Activated T-helper 9 cell treated with anti-CD3 and anti-CD28 coated beads, Interleukin-2, amount 50 U/mL, for 16 hours (primary cell): ENCODE measurements at regions not wholly inside any gene's neighbourhood (a gene's known extent, or its start where the extent isn't known, plus 50 kb on each side); places are given as distances from the start of the nearest gene placed in this dataset.
"Not testable (repeated sequence)": the region's sequence is repeated elsewhere in the genome, so short reads cannot be mapped to it uniquely, and the experiment has no call there.

Experiments used
- DNase-seq: peaks from one replicate; pipeline ENCODE4 v3.0.0-alpha.2; 2020; ENCODE audit warnings: low read depth

DNA sequence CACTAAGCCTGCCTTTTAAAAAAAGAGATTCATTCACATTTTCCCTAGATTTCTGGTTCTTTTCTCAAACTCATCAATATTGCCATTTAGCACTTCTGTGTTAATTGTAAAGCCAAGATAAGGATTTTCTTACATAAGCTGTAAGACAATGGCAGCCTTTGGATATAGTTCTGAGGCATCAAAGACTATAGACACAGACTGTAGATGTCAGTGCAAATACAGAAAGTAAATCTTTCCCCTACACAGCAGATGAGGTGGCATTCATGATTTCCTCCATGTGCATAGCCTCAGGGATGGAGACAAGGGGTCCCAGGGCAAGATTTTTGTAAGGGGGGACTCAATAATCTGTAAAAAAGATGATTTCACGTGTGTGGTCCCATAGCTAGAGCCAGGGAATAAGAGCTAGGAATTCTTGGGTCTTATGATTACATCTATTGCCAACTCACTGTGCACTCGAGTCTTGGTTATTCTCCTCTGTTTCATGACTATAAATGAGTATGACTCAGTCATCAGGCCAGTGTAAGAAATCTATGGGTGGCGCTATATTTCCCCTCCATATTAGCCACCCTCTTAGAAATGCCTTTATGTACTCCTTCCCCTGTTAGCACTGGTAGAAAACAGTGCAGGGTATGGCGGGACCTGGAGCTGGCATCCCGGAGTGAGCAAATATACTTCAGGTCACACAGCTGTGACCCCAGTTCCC, 207.5 kb downstream of the EXOC5 start:
- no peak for DNase-seq

DNA sequence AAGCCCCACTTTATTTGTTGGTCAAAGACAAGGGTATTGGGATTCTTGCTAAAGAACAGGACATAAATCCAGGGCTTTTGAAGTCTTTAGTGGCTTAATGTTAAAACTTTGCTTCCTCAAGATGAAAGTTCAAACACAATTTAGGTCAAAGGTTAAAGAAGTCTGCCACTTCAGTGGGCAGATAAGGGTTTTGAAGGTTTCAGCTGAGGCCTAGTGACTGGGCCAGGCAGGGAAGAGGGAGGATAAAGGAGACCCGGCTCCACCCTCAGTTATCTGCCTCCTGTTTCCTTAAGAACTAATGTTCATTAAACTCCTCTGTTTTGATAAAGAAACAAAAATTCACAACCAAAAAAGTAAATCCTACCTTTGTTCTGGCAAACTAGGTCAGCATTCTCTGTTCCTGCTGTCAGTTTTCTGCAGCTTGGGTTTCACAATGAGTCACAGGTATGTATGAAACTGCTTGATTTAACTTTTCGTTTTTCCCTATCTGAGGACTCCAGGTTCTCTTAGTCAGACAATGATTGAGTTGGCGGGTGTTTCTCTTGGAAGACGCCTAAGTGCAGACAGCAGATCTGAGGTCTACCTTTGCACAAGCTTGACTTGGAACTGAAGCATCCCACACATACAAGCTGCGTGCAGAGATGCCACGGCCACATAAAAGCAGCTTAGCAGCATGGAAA, 208.3 kb downstream of the EXOC5 start:
- DNase-seq = peak; percentile 7

- DNase-seq = no peak
Observed at GRCh38 chr14:57058319-57058718, 210.4 kb downstream of the EXOC5 start.

GRCh38 chr14:57057803-57058202, 210.9 kb downstream of the EXOC5 start:
- no peak for DNase-seq

DNA sequence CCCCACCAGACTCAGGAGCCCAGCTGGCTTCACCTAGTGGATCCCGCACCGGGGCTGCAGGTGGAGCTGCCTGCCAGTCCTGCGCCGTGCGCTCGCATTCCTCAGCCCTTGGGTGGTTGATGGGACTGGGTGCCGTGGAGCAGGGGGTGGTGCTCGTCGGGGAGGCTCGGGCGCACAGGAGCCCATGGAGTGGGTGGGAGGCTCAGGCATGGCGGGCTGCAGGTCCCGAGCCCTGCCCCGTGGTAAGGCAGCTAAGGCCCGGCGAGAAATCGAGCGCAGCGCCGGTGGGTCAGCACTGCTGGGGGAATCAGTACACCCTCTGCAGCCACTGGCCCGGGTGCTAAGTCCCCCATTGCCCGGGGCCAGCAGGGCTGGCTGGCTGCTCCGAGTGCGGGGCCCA, 212.2 kb downstream of the EXOC5 start:
- not testable (repeated sequence) for DNase-seq

- no peak for DNase-seq
Observed at GRCh38 chr14:57052705-57053302, 215.9 kb downstream of the EXOC5 start.

DNA sequence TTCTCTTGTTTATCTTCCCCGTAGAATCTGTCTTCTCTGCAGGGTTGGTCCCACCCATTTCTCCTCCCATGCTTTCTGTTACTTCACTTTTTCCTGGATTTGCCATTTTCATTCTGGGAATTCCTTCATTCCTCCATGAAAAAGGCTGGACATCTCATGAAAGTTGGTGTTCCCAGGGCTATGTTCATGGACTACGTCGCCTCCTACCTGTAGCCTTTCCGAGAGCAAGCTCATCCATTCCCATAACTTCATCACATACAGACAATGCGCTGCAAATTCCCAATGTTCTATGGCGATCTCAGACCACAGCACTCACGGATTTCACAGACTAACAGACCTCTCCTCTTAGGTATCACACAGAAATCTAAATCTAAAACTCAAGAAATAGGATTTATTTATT, 217.1 kb downstream of the EXOC5 start:
- no peak for DNase-seq

DNA sequence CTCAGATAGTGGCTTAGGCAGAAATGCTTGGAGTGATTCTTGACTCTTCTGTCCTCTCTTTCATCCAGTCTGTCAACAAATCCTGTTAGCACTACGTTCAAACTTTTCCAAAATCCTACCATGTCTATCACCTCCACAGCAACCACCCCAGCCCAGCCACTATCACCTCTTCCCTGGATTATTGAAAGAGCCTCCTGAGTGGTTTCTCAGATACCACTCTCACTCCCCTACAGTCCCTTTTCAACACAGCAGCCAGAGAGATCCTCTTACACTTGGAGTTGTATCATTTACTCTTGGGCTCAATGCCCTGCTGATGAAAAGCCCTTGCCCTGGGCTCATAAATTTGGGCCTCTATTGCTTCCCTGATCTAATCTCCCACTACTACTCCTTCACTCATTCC, 218.9 kb downstream of the EXOC5 start:
- no peak for DNase-seq

- DNase-seq = no peak
Observed at GRCh38 chr14:57046175-57046574, 222.5 kb downstream of the EXOC5 start.

GRCh38 chr14:57044101-57044973, 224.4 kb downstream of the EXOC5 start:
- DNase-seq = not testable (repeated sequence)

GRCh38 chr14:57038689-57039088, 228.4 kb upstream of the OTX2 start:
- DNase-seq = no peak

DNA sequence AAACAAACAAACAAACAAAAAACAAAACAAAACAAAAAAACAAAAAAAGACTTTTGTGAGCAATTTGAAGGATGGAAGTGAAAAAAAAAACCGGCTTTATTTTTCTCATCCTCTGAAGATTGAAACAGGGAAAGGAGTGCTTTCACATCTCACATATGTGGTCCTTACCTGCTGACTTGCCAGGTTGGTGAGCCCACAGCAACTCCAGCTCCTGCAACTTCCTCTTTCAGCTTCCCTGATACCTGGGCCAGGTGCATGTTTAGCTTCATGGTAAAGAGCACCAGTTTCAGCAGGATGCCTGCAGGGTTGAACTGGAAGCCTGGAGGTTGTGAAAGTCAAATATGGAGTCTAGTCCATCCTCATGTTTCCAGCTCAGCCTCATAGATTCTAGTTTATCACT, 221.2 kb upstream of the OTX2 start:
- no peak for DNase-seq

DNA sequence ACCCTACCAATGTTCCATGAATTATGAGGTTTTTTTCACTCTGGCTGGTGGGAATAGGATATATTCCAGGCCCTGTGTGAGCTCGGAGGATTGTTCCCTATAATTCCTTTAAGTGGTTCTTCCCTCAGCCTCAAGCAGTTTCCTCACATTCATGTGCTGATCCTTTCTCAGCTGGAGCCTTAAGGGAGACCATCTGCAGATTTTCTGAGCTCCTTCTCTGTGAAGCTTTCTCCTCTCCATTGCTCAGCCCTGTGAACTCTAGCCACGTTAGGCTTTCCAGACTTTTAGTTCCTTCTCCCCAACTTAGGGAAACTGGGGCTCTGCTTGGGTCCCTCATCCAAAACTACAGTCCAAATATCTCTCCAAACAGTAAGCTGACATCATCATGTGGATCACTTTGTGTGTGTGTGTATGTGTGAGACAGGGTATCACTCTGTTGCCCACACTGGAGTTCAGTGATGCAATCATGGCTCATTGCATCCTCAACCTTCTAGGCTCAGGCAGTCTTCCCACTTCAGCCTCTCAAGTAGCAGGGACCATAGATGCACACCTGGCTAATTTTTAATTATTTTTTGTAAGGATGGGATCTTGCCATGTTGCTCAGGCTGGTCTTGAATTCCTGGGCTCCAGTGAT, 219.5 kb upstream of the OTX2 start:
- DNase-seq = no peak

DNA sequence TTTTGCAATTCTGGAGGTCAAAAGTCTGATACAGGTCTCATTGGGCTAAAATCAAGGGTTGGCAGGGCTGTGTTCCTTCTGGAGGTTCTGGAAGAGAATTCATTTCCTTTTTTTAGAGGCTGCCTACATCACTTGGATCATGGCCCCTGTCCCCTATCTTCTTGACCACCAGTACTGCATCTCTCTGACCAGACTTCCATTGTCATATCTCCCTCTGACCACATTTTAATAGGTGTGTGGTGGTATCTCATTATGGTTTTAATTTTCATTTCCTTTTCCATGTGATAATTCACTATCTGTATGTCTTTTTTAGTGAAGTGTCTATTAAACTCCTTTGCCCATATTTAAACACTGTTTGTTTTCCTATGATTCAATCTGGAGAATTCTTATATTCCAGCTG, 215.2 kb upstream of the OTX2 start:
- DNase-seq = no peak

GRCh38 chr14:57022608-57023007, 212.3 kb upstream of the OTX2 start:
- no peak for DNase-seq

GRCh38 chr14:57018065-57018464, 207.8 kb upstream of the OTX2 start:
- no peak for DNase-seq

DNA sequence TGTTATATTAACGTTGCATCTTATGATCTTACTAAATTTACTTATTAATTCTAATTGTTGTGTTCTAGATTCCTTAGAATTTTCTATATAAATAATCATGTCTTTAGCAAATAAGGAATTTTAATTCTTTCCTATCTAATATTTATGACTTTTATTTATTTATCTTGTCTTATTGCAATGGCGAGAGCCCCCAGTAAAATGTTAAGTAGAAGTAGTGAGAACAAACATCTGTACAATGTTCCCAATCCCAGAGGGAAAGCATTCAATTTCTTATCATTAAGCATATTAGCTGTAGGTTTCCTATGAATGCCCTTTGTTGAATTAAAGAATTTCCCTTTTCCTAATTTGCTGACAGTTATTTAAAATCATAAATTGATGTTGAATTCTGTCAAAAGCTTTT, 203.7 kb upstream of the OTX2 start:
- DNase-seq = no peak

GRCh38 chr14:57009585-57010515, 199.6 kb upstream of the OTX2 start:
- no peak for DNase-seq

DNA sequence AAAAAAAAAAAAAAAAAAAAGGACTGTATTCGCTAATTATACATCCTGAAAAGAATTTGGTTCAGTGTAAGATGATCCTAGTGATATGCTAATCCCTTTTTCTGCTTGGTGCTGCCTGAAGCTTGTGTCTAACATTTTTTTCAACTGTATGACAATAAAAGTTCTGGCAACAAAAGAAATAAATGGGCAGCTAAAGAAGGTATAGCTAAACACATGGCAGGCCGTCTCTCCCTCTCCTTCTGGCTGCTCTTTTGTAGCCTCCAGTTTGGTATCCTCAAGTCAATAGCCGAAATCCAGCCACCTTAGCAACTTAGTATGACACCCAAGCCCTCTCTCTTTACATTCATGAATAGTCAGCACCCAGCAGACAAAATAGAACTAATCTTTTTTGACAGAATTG, 198.3 kb upstream of the OTX2 start:
- DNase-seq = no peak

GRCh38 chr14:56998728-56999127, 188.4 kb upstream of the OTX2 start:
- no peak for DNase-seq
